Activated T-helper 17 cell treated with anti-CD3 and anti-CD28 coated beads, Interleukin-2, amount 50 U/mL, for 72 hours (primary cell): ENCODE measurements at regions not wholly inside any gene's neighbourhood (a gene's known extent, or its start where the extent isn't known, plus 50 kb on each side); places are given as distances from the start of the nearest gene placed in this dataset.

ENCODE experiments used
- ATAC-seq: fragments of 150-1000 bp; cut with Tn5 transposase; replicated peaks from 2 replicates; pipeline ENCODE4 v1.10.0; 2021; ENCODE audit warnings: mild to moderate bottlenecking, moderate library complexity
- H3K27ac Mint-ChIP-seq: one replicate; pipeline ENCODE4 v1.8.0; 2022; ENCODE audit warnings: mixed read lengths
- H3K27me3 Mint-ChIP-seq: one replicate; pipeline ENCODE4 v1.8.0; 2022; ENCODE audit warnings: mixed read lengths
- H3K36me3 Mint-ChIP-seq: one replicate; pipeline ENCODE4 v1.8.0; 2022; ENCODE audit warnings: low read depth, mild to moderate bottlenecking, mixed read lengths
- H3K4me1 Mint-ChIP-seq: one replicate; pipeline ENCODE4 v1.8.0; 2022; ENCODE audit warnings: mixed read lengths
- H3K4me3 Mint-ChIP-seq: one replicate; pipeline ENCODE4 v1.8.0; 2022; ENCODE audit warnings: mild to moderate bottlenecking, mixed read lengths
- H3K9me3 Mint-ChIP-seq: one replicate; pipeline ENCODE4 v1.8.0; 2022; ENCODE audit warnings: mixed read lengths

DNA sequence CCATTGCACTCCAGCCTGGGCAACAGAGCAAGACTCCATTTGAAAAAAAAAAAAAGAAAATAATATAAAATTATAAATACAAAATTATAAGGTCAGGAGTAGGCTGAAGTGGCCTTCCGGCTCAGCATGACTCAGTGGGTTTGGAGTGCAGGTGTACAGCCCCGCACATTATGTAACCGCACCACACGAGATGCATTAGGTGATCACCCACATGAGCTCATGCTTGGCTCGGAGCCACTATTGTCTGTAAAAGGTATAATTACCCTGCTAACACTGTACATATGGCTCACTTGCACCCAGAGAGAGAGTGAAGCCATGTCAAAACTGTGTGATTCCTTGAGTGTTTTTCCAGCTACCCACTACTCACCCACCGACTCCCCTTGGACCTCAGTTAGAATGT is 557.0 kb downstream of the SLC6A15 start:
- ATAC-seq = no peak
- H3K4me1 Mint-ChIP-seq = no peaks in the 10 kb centered on the region
- H3K9me3 Mint-ChIP-seq = no peaks in the 10 kb centered on the region
- H3K27me3 Mint-ChIP-seq = no peaks in the 10 kb centered on the region
- no peaks in the 10 kb centered on the region for H3K36me3 Mint-ChIP-seq
- no peak overlapping the region for H3K27ac Mint-ChIP-seq
- no peak overlapping the region for H3K4me3 Mint-ChIP-seq

DNA sequence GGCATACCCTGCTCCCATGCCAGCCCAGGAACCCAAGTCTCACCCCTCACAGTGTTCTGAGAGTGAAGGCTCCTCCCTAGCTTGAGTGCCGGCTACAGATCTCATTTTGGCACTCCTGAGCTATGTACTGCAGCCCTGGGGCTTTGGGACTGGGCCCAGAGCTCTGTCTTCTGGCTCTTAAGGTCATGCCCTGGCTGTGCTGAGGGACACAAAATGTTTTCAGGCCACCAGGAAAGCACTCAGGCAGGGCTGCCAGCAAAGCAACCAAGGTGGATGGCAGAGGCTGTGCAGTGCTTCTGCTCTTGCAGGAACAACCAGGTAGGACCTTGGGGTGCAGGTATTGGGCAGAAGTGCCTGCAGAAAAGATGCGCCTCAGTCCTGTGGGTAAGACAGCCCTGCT is 564.0 kb downstream of the SLC6A15 start:
- Mint-ChIP-seq H3K4me1 (no peaks in the 10 kb centered on the region), H3K4me3 (no peak overlapping the region), H3K9me3 (peaks cover 3% of the 10 kb centered on the region), H3K27ac (no peak overlapping the region), H3K27me3 (no peaks in the 10 kb centered on the region), H3K36me3 (no peaks in the 10 kb centered on the region)
- no peak for ATAC-seq

DNA sequence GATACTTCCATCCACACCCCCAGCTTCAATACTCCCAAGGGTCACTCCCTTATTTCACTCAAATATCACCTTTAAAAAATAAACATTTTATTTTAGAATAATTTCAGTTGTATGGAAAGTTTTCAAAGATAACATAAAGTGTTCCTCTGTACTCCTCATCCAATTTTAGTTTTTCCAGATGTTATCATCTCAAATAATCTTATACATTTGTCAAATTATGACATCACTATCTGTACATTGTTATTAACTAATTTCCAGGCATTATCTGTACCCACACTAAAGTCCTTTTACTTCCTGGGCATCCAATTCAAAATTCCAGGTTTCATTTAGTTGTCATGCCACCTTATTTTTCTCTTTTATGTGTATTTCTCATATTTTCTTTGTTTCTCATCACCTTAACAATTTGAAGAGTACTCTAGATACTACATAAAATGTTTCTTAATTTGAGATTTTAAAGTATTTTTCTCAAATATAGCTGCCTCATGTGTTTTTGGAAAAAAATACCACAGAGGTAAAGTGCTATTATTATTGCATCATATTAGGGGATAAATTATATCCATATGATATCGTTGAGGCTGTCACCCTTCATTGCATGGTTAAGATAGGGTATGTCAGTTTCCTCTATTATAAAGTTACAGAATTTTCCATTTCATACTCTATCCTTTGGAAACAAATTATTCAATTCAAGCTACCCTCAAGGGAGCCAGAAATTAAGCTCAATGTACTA is 571.0 kb downstream of the SLC6A15 start:
- Mint-ChIP-seq H3K27ac (no peak overlapping the region), H3K27me3 (no peaks in the 10 kb centered on the region)
- ATAC-seq = no peak

DNA sequence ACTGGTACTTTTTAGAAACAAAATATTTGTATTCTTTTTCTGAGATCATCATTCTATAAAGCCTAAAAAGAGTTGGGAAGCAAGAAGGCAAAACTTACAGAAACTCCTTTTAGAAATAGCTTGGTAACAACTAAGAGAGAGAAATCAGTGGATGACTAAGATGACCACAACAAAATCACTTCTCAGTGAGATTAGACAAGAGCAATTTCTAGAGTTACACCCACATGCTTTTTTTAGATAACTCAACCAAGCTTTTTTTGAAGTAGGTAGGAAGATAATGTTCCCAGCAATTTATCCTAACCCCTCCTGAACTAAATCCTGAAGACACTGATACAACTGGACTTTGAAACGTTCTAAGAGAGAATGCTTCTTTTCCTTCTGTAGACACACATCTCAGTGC is 576.4 kb downstream of the SLC6A15 start:
- H3K9me3 Mint-ChIP-seq = peaks cover 4% of the 10 kb centered on the region
- H3K27ac Mint-ChIP-seq = no peak overlapping the region
- H3K36me3 Mint-ChIP-seq = no peaks in the 10 kb centered on the region
- H3K27me3 Mint-ChIP-seq = no peaks in the 10 kb centered on the region
- H3K4me1 Mint-ChIP-seq = no peaks in the 10 kb centered on the region
- no peak for ATAC-seq
- no peak overlapping the region for H3K4me3 Mint-ChIP-seq

More for the DNA sequence above, 571.0 kb downstream of the SLC6A15 start:
- Mint-ChIP-seq H3K4me1 (no peaks in the 10 kb centered on the region), H3K9me3 (peaks cover 8% of the 10 kb centered on the region), H3K4me3 (no peak overlapping the region), H3K36me3 (no peaks in the 10 kb centered on the region)

GRCh38 chr12:84329938-84330337 is 582.7 kb downstream of the SLC6A15 start:
- Mint-ChIP-seq H3K27ac (no peak overlapping the region), H3K27me3 (no peaks in the 10 kb centered on the region), H3K36me3 (no peaks in the 10 kb centered on the region), H3K4me1 (no peaks in the 10 kb centered on the region), H3K9me3 (no peaks in the 10 kb centered on the region), H3K4me3 (no peak overlapping the region)
- ATAC-seq = no peak

DNA sequence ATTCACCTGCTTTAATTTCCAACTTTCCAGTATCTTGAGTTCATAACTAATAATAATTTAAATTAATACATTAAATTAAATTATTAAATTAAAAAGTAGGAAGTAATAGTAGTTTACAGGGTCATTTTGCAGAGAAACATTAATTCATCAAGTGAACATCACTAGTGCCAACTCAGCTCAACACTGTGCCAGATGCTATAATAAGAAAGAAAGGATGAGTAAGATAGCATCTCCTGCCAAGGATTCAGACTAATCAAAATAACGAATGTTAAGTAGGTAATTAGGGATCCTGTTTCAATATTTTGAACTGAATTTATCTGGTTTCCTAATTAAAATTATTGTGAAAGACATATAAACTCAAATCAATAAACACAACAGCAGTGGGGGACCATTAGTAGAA is 596.7 kb downstream of the SLC6A15 start:
- no peak overlapping the region for H3K27ac Mint-ChIP-seq
- ATAC-seq = no peak
- H3K4me1 Mint-ChIP-seq = no peaks in the 10 kb centered on the region
- H3K4me3 Mint-ChIP-seq = no peak overlapping the region
- peaks cover 4% of the 10 kb centered on the region for H3K9me3 Mint-ChIP-seq
- H3K27me3 Mint-ChIP-seq = no peaks in the 10 kb centered on the region
- H3K36me3 Mint-ChIP-seq = no peaks in the 10 kb centered on the region

DNA sequence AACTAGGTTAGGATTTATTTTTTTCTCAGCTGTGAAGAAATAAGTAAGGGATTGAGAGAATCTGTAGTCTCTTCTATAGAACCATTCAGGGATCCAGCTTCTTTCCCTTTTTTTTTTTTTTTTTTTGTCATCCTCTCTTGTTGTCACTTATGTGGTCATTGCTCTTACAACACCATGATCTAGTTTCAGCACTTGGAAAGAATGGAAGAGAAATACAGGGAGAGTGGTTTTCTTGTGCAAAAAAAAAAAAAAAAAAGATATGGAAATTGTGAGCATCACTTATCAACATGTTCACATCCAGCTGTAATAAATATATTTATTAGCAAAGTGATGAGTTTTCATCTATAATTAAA is 599.3 kb downstream of the SLC6A15 start:
- Mint-ChIP-seq H3K4me1 (no peaks in the 10 kb centered on the region), H3K36me3 (no peaks in the 10 kb centered on the region), H3K27ac (no peak overlapping the region), H3K4me3 (no peak overlapping the region), H3K9me3 (peaks cover 4% of the 10 kb centered on the region), H3K27me3 (no peaks in the 10 kb centered on the region)
- ATAC-seq = no peak

- Mint-ChIP-seq H3K27me3 (no peaks in the 10 kb centered on the region), H3K4me1 (no peaks in the 10 kb centered on the region), H3K36me3 (no peaks in the 10 kb centered on the region), H3K9me3 (peaks cover 11% of the 10 kb centered on the region), H3K27ac (no peak overlapping the region), H3K4me3 (no peak overlapping the region)
- ATAC-seq = no peak
Measured at GRCh38 chr12:84308211-84308610, 604.4 kb downstream of the SLC6A15 start.

GRCh38 chr12:84305144-84305543 is 607.5 kb downstream of the SLC6A15 start:
- no peak overlapping the region for H3K4me3 Mint-ChIP-seq
- ATAC-seq = no peak
- peaks cover 7% of the 10 kb centered on the region for H3K9me3 Mint-ChIP-seq
- no peaks in the 10 kb centered on the region for H3K36me3 Mint-ChIP-seq
- H3K27me3 Mint-ChIP-seq = no peaks in the 10 kb centered on the region
- no peak overlapping the region for H3K27ac Mint-ChIP-seq
- no peaks in the 10 kb centered on the region for H3K4me1 Mint-ChIP-seq

DNA sequence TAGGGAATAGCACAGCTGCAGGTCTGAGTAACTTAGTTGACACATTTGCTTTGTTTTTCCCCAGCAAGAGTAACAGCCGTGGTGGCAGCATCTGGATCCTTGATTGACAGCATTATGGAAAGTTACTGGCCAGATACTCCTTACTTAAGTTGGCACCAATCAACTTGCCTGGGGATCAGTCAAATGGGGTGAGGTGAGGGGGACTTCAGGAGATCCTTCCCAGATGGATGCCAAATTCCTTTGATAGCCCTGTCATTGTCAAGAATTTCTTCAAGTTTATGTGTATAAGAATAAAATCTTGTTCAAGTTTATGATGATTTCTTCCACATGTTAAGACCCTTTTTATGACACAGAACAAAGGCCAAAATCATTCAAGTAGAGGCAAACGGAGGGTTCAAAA is 618.4 kb downstream of the SLC6A15 start:
- Mint-ChIP-seq H3K27me3 (no peaks in the 10 kb centered on the region), H3K4me1 (no peaks in the 10 kb centered on the region), H3K36me3 (no peaks in the 10 kb centered on the region), H3K27ac (no peak overlapping the region), H3K9me3 (peaks cover 7% of the 10 kb centered on the region), H3K4me3 (no peak overlapping the region)
- no peak for ATAC-seq

- H3K27ac Mint-ChIP-seq = no peak overlapping the region
- no peak for ATAC-seq
- peaks cover 7% of the 10 kb centered on the region for H3K9me3 Mint-ChIP-seq
- H3K27me3 Mint-ChIP-seq = no peaks in the 10 kb centered on the region
- no peaks in the 10 kb centered on the region for H3K4me1 Mint-ChIP-seq
- no peak overlapping the region for H3K4me3 Mint-ChIP-seq
- H3K36me3 Mint-ChIP-seq = no peaks in the 10 kb centered on the region
Measured at GRCh38 chr12:84290168-84290567, 622.4 kb downstream of the SLC6A15 start.

- H3K27ac Mint-ChIP-seq = no peak overlapping the region
- H3K9me3 Mint-ChIP-seq = peaks cover under 1% of the 10 kb centered on the region
- H3K36me3 Mint-ChIP-seq = no peaks in the 10 kb centered on the region
- no peak overlapping the region for H3K4me3 Mint-ChIP-seq
- no peak for ATAC-seq
- no peaks in the 10 kb centered on the region for H3K27me3 Mint-ChIP-seq
- H3K4me1 Mint-ChIP-seq = no peaks in the 10 kb centered on the region
Measured at GRCh38 chr12:84277986-84278385, 634.6 kb downstream of the SLC6A15 start.

DNA sequence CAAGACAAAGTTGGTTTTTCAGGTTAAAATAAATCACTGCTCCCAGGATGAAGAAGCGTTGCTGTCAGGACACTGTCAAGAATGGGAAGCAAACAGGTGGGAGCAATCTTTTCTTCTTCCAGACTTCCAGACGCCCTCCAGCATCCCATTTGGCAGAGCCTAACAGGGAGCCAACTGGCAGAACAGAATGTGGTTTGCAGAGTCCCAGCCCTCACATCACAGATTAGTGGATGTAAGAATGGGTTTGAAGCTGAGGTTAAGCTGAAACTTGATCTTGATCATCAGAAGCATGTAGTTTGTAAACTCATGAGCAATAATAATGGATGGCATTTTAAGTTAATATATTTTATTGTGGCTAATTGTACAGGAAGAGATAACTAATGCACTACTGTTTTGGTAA is 636.4 kb downstream of the SLC6A15 start:
- H3K36me3 Mint-ChIP-seq = no peaks in the 10 kb centered on the region
- H3K27ac Mint-ChIP-seq = no peak overlapping the region
- ATAC-seq = no peak
- no peaks in the 10 kb centered on the region for H3K27me3 Mint-ChIP-seq
- no peak overlapping the region for H3K4me3 Mint-ChIP-seq
- no peaks in the 10 kb centered on the region for H3K4me1 Mint-ChIP-seq
- H3K9me3 Mint-ChIP-seq = peaks cover 6% of the 10 kb centered on the region

GRCh38 chr12:84272324-84272723 is 640.3 kb downstream of the SLC6A15 start:
- Mint-ChIP-seq H3K27me3 (no peaks in the 10 kb centered on the region), H3K27ac (no peak overlapping the region), H3K36me3 (no peaks in the 10 kb centered on the region), H3K9me3 (peaks cover 6% of the 10 kb centered on the region), H3K4me1 (no peaks in the 10 kb centered on the region), H3K4me3 (no peak overlapping the region)
- ATAC-seq = no peak

DNA sequence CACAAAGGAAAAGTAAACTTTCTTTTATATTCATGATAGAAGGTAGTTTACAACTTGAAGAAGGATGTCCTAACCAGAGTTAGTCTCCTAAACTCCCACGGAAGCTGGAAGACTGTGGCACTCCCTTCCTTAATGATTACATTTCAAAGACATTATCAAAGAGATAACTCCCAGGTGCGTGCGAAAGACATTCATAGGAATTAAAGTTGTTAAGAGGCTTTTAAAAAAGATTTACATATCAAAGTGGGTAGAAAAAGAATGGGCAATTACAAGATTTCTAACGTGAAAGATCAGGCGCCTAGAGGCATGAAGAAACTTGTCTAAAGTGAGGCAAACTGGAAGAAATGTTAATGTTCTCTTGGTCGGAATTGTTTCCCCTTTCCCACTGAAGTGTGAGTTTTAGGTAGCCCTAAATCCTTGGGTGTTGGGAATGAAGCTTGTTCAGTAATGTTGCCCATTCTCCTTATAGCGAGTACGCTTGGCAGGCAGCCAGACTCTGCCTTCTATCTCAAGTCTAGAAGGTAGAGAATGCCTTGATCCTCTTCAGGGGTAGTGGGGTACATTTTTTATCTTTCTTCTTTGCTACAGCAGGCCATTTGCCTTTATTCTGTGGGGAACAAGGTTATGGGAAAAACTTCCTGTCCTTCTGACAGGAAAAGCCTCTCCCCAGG is 642.0 kb downstream of the SLC6A15 start:
- no peak overlapping the region for H3K27ac Mint-ChIP-seq

More for the DNA sequence above, 642.0 kb downstream of the SLC6A15 start:
- Mint-ChIP-seq H3K9me3 (peaks cover 6% of the 10 kb centered on the region), H3K4me3 (no peak overlapping the region), H3K4me1 (no peaks in the 10 kb centered on the region), H3K27me3 (no peaks in the 10 kb centered on the region), H3K36me3 (no peaks in the 10 kb centered on the region)
- ATAC-seq = no peak
